Stimulated activated CD4-positive, alpha-beta T cell treated with anti-CD3 and anti-CD28 coated beads, Interleukin-1b, Interleukin-23, amount 100 ng/mL, for 24 hours (primary cell): ENCODE measurements at regions not wholly inside any gene's neighbourhood (a gene's known extent, or its start where the extent isn't known, plus 50 kb on each side); places are given as distances from the start of the nearest gene placed in this dataset.

Experiments
- DNase-seq, 4 experiments: peaks; one replicate each; pipeline ENCODE4 v3.0.0-alpha.2; 2020; ENCODE audit warnings: low read depth in 4 of 4, low spot score in 1 of 4

DNA sequence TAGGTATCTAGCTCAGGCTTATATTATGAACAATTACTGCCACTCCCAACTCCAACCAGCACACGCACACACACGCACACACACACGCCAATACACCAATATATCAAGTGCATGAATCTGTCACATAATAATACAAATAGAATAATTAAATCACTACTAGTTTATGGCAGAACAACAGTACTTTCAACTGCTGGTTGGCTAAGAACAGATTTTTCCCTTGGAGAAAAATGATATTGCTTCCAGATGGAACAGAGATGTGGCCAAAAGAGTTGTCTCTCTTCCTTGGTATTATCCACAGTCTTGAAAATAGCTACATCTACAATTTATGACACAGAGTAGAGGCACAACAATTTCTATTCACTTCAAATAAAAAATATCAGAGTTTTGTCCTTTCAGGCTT, 538.3 kb upstream of the FAT3 start:
- no peak for DNase-seq

DNA sequence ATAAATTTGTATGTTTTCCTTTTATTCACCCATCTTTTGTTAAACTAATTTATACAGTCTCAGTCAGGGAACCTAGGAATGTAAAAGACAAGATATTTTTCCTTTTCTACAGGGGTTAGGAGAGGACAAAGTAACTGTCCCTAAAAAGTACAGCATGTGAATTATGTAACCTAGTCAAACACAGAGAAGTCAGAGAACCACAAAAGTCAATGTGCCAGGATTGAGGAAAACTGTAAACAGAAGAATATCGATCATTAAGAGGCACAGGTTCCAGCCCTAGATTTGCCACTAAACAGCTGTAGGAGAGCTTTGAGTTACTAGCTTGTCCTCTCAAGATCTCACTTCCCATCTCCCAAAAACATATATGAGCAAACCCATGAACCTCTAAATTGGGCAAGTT, 550.9 kb upstream of the FAT3 start:
- DNase-seq, result no peak

DNA sequence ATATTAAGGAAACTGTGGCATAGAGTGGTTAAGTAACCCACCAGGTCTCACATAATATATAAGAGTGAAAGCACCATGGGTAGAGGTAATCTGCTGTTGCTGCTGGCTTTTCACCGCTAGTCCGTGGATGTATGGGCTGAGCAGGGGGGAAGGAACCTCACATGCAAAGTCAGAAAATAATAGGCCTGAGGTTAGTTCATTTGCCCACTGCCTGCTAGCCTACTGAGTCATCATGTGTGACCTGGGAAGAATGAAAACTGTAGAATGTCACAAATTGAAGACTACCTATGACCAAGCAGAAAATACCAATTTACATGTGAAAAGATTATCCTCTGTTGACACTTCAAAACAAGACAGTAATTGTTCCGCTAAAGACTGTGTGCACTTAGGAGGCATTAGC, 560.1 kb upstream of the FAT3 start:
- no peak for DNase-seq

DNA sequence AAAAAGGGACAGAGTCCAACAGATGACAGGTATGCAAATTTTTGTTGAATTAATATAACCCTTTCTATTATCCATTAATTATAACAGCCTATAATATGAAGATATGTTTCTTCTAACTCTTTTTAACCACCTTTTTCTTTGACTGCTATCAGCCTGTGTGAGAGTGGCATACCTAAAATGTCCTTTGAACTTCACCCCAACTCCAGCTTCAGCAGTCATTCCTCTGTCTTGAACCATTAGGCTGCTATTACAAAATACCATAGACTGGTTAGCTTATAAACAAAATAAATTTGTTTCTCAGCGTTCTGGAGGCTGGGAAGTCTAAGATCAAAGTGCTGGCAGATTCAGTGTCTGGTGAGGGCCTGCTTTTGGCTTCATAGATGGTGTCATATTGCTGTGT, 564.6 kb upstream of the FAT3 start:
- DNase-seq, result no peak

DNA sequence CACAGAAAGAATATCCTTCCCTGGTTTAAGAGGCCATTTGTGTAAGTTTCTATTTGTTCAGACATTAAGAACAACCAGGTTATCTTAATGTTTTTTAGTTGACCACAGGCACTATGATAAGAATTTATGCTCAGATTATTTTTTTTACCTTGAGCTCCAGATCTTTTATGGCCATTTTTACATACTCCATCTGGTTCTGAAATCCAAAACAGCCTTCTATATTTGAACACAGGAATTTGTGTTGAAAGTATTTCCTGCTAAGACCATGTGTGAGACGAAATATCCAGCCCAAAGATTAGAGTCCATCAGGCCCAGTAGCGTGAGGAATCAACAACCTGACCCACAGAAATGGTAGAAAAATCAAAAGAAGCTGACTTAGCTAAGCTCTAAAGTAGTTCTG, 569.9 kb upstream of the FAT3 start:
- no peak for DNase-seq

DNA sequence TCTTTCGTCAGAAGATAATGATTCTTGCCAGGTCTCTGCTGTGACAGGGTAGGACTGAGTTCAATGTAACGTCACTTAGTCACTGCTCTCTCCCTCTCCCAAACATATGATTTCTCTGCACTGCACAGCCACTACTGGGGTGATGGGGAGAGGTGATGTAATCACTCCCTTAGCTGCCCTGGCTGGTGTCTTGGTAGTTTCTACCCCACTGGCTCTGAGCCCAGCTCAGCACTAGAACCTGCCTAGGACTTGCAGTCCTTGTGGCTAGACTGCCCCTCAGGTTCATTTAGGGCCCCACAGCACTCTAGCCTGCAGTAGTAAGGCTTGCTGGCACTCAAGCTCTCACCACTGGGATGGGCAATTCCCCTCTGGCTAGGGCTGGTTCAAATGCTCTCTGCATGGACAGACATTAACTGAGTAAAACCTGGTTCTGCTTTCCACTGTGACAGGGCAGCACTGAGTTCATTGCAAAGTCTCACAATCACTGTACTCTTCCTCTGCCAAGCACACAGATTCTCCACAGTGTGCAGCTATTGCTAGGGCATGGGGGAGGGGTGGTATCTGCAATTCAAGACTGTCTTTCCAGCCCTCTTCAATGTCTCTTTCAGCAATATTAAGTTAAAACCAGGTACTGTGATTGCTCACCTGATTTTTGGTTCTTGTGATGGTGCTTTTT, 571.4 kb upstream of the FAT3 start:
- no peak for DNase-seq

DNA sequence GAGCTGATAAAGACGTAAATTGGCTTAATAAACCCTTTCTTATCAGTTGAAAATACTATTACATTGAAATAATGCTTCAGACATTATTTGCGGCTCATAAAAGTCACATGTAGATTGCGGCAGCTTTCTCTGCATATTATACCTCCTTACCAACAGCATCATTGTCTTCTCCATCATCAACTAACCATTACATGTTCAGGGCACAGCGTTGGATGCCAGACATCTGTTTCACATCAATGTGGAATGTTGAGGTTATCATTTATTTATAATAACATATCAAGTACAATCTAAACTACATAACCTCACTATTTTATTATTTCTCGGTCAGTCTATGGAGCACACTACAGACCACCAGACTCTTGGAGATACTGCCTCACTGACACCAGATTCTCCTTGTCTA, 573.8 kb upstream of the FAT3 start:
- DNase-seq, result no peak

DNA sequence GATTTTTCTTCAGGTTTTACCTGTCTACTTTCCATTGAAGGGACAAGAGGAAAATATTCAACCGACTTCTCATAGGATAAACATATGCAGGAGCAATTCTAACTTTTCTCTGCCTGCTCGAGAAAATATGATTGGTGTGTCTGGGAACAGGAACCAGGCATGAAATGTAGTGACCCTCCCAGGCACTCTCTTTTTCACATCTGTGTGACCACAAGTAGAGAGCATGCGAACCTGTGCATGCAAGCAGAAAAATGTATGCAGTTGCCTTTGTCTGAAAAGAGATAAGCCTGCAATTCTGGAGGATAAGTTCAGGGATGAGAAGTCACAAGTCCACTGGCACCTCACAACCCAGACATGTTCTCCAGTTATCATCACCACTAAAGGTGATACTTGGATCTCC, 583.5 kb upstream of the FAT3 start:
- DNase-seq, result no peak

DNA sequence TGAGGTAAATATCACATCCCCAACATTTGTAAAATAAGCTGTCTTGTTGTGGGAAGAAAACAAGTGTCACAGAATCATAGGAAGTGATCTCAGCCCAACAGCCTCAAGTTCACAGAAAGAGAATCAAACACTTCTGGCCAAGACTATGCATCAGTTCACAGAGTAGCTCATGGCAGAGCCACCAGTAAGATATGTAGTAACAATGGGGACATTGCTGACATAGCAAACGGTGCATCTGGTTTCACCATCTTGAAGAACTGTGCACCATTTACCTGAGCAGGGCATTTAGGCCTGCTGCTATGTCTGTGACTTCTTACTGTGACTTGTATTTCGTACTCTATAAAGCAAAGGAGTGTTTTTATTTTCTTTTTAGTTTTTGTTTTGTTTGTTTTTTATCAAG, 585.3 kb upstream of the FAT3 start:
- DNase-seq, result no peak

DNA sequence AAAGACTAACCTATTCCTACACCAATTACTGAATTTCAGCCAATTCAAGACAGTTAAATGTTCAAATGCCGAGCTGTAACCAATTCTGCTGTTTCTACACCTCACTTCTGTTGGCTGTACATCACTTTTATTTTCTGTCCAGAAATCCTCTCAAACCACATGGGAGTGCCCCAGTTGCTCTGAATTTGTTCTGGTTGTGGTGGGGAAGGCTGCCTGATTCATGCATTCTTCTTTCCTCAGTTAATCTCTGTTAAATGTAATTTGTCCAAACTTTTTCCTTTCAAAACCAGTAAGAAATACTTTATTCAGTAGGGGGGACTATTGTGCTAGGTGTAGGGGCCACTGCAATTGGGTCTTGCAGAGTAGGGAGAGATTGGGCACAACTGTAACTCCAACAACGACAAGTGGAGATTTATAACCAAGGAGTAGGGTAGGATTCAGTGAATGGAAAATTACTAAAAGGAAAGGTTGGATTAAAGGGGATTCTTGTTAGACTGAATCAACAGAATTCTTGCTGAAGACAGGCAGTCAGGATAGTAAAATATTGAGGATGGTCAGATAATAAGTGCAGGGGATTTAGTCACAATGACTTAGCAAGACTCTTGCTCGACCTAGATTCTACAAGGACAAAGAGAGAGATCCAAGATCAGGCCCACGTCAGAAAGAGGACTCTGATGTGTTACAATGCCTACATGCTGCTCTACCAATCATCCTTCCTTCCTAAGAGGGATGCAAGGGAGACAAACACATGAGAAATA, 593.5 kb upstream of the FAT3 start:
- no peak for DNase-seq

DNA sequence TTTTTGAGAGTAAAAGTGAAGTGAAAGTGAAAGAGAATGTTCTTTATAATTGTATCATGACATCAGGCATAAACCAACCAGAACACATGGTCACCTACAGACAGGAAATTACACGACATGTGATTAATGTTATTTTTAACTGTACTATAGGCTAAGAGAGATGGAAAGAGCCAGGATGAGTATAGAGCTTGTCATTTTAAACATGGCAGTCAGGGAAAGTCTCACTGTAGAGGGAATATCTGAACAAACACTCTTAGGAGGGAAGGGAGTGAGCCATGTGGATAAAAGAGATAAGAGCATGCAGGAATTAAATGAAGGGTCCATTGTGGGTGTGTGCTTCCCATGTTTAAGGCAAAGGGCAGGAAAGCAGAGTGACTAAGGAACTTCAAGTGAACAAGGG, 599.1 kb upstream of the FAT3 start:
- DNase-seq, result no peak

DNA sequence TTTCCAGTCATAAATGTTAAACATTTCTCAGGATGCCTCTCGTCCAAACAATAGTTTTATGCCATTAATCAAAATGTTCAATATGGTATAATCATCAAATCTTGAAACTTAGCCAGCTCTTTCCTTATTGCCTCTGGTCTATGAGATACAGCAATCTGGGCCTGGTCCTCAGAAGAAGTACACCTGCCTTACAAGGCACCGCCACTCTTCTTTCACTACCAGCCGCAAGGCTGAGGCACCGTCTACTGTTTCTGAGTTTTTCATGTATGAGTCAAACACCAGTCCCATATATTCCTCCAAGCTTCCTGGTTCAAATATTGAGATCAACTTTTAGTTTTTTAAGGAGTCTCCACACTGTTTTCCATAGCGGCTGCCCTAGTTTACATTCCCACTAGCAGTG, 600.6 kb upstream of the FAT3 start:
- no peak for DNase-seq

DNA sequence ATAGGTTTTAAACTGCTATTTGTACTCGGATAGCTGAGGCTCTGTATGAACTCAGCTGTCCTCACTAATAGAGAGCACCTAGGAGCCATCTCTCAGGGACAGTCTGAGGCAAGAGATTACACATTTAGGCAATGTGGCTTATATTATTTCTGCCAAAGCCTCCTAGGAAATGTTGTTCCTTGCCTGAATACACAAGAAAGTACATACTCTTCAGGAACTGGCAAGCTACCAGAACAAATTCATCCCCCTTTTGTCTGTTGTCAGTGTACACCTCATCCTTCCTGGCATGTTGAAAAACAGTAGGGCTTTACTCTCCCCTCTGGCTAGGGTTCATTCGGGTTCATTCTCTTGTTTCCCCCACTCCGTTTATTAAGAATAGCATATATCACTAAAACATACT, 615.9 kb upstream of the FAT3 start:
- DNase-seq, result no peak

DNA sequence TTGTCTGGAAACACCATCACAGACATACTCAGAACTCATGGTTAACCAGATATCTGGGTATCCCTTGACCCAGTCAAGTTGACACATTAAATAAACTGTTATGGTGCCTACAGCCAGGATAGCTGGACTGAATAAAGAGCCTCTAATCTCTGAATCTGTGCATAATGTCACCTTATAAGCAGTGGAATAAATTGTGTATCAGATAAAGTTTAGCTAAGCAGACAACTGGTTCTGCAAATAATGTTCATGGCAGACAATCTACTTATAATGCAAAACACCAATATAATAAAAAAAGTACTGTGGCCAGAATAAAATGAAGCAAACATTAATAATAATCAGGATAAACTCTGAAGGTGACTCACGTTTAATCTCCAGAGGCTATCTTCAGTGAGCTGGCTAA, 628.5 kb upstream of the FAT3 start:
- no peak for DNase-seq

DNA sequence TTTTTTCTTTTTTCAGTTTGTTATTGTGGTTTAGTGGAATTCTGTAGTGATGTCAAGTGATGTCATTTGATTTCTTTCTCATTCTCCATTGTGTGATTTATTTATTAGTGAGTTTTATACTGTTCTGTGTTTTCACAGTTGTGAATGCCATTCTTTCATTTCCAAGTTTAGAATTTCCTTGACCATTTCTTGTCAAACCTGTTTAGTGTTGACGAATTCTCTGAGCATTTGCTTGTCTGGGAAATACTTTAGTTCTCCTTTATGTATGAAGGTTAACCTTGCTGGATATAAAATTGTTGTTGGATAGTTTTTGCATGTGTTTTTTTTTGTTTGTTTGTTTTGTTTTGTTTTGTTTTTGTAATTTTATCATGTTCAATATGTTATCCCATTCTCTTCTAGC, 633.6 kb upstream of the FAT3 start:
- DNase-seq, result no peak

DNA sequence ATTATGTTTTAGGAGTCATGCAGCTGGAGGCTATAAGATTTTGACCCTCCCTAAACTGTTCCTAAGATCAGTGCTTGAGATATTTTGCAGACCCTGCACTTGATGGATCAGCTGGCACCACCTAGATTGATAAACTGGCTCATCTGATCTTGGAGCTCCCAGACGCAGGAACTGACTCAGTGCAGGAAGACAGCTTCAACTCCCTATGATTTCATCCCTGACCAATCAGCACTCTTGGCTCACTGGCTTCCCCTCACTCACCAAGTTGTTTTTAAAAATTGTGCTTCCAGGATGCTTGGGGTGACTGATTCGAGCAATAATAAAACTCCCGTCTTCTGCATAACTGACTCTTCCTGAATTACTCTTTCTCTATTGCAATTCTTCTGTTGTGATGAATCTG, 637.5 kb upstream of the FAT3 start:
- no peak for DNase-seq

DNA sequence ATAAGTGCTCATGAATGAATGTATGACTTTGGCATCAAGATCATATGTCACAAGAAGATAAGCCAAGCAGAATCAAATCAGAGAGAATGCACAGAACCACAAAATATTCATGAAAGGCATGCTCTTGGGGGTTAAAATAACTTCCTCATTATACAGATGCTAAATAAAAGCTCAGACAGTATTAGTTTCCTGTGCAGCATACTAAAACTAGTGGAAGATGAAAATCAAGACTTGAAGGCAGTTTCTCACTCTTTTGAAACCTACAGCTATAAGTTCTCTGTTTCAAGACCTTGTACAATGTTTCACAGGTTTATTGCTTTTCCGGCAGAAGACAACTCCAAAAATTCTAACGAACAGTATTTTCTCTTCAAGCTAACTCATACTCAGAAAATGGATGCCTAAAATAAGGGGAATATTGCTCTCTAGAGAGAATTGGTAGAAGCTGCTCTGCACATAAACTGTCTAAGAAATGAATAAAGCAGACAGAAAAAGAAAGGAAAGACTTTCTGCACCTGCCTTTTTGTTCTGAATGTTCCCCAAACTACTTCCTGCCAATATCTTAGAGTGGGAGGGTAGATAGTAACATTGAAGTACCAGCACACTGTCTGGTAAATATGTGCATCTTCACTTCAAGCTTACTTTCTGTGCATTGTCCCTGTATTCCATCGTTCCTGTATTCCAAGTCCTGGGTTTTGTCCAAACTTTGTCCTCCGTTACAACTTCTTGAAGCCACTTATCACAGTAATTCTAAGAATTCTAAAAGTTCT, 639.4 kb upstream of the FAT3 start:
- DNase-seq, result no peak

DNA sequence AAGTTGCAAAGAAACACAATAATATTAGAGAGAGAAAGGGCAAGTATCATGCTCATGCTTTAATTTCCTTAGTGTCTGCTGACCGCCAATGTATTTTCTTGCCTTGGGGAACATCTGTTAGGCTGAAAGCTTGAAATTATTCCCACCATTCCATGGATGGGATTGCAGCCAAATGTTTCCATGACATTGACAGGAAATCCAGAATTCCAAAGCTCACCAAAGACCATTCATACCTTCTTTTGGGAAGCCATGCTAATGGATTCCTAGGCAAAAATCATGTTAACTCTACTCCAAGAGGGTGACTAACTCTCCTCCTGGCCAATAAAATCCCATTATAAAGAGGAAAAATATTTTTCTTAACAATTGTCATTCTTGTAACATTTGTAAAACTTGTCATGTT, 661.4 kb upstream of the FAT3 start:
- no peak for DNase-seq

DNA sequence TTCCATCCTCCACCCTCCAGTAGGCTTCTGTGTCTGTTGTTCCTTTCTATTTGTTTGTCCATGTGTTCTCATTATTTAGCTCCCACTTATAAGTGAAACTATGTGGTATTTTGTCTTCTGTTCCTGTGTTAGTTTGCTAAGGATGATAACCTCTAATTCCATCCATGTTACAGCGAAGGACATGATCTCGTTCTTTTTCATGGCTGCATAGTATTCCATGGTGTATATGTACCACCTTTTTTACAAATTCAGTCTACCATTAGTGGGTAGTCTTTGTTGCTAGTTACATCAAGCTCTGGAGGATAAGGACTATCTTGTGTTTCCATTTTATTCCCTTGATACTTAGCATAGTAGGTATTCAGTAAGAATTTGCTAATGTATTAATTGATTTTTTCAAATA, 664.2 kb upstream of the FAT3 start:
- no peak for DNase-seq

DNA sequence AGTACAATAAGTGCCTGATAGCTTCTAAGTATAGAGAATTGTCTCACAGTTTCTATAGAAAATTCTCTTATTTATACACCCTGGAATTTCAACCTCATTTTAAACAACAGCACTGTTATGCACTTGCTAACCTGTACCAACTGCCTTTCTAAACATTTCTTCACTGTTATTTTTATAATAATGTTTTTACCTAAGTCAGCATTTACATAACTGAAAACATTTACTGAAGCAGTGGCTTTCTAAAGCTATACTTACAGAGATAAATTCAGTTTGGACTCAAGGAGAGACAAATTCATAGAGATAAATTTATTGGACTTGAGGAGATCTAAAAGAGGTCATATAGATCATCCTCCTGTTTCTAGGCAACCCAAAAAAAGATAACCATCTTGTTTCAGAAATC, 686.6 kb upstream of the FAT3 start:
- DNase-seq, result no peak

DNA sequence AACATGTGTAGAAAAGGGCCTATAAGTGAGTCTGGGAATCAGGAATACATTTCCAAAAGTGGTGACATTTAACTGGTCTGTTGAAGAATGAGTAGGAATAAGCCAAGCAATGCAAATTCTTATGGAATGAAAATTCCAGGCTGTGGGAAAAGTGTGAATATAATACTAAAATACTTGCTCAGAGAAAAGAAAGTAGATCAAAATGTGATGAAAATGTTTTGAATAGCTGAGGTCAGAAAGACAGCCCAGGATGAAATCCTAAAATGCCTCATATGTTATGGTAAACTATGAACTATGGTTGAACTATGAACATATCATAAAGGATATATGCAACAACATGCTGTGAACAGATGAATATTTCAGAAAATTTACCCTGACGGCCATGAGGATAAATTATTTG, 688.3 kb upstream of the FAT3 start:
- DNase-seq, result no peak

DNA sequence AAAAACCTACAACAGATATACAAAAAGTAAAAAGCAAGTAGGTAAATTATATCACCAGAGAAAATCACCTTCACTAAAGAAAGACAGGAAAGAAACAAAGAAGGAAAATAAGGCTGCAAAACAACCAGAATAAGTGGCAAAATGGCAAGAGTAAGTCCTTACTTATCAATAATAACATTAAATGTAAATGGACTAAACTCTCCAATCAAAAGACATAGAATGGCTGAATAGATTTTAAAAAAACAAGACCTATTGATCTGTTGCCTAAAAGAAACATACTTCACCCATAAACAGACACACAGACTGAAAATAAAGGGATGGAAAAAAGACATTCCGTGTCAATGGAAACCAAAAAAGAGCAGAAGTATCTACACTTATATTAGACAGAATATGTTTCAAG, 695.7 kb upstream of the FAT3 start:
- no peak for DNase-seq
